ENCODE measurements at regions not wholly inside any gene's neighbourhood (a gene's known extent, or its start where the extent isn't known, plus 50 kb on each side); places are given as distances from the start of the nearest gene placed in this dataset.
"Not testable (repeated sequence)": the region's sequence is repeated elsewhere in the genome, so short reads cannot be mapped to it uniquely, and the experiment has no call there.

GRCh38 chr21:39072468-39072867 is 110.8 kb downstream of the PSMG1 start:
- FAIRE-seq: no peak
- DNase-seq: no peak
- Histone ChIP-seq H3K9ac (ENCODE audit: low read length in 3 of 3) (no peak overlapping the region), H3K27me3 (ENCODE audit: control insufficient read depth, insufficient read depth, low read length) (no peaks in the 10 kb centered on the region), H3K4me3 (ENCODE audit: low read length in 3 of 3) (no peak overlapping the region), H3K9me3 (ENCODE audit: control insufficient read depth in 2 of 3, insufficient read depth in 1 of 3, low read length in 3 of 3) (no peaks in the 10 kb centered on the region), H3K36me3 (ENCODE audit: control insufficient read depth in 2 of 3, insufficient read depth in 3 of 3, low read length in 3 of 3) (no peaks in the 10 kb centered on the region), H3K27ac (ENCODE audit: low read depth in 2 of 2, low read length in 2 of 2) (peak overlapping the region in 1 of 2 donors; percentile 3), H3K4me1 (ENCODE audit: control insufficient read depth in 2 of 3, insufficient read depth in 2 of 3, low read depth in 1 of 3, low read length in 3 of 3) (peaks cover 0 to 6% (median 0%) of the 10 kb centered on the region in 3 donors)
- intact Hi-C loops (cut with DNase I): no loop called here
- no peak for TF ChIP-seq CTCF (IDR thresholded peaks at IDR 0.05; ENCODE audit: borderline replicate concordance, extremely low read depth, insufficient read depth)

GRCh38 chr21:39071623-39072214 is 111.5 kb downstream of the PSMG1 start:
- Histone ChIP-seq H3K9ac (ENCODE audit: low read length in 3 of 3) (no peak overlapping the region), H3K36me3 (ENCODE audit: control insufficient read depth in 2 of 3, insufficient read depth in 3 of 3, low read length in 3 of 3) (no peaks in the 10 kb centered on the region), H3K27me3 (ENCODE audit: control insufficient read depth, insufficient read depth, low read length) (no peaks in the 10 kb centered on the region), H3K27ac (ENCODE audit: low read depth in 2 of 2, low read length in 2 of 2) (peak overlapping the region in 1 of 2 donors; percentile 3), H3K4me3 (ENCODE audit: low read length in 3 of 3) (no peak overlapping the region), H3K4me1 (ENCODE audit: control insufficient read depth in 2 of 3, insufficient read depth in 2 of 3, low read depth in 1 of 3, low read length in 3 of 3) (peaks cover 0 to 6% (median 0%) of the 10 kb centered on the region in 3 donors), H3K9me3 (ENCODE audit: control insufficient read depth in 2 of 3, insufficient read depth in 1 of 3, low read length in 3 of 3) (no peaks in the 10 kb centered on the region)
- peak in 3 of 5 donors; percentile 38 to 90 (median 75) for DNase-seq
- TF ChIP-seq CTCF (IDR thresholded peaks at IDR 0.05; ENCODE audit: borderline replicate concordance, extremely low read depth, insufficient read depth): no peak
- intact Hi-C loops (cut with DNase I): no loop called here
- no peak for FAIRE-seq

- DNase-seq; H3K9ac ChIP-seq (ENCODE audit: low read length in 3 of 3); FAIRE-seq; H3K4me3 ChIP-seq (ENCODE audit: low read length in 3 of 3); H3K27me3 ChIP-seq (ENCODE audit: control insufficient read depth, insufficient read depth, low read length); H3K27ac ChIP-seq (ENCODE audit: low read depth in 2 of 2, low read length in 2 of 2); H3K36me3 ChIP-seq (ENCODE audit: control insufficient read depth in 2 of 3, insufficient read depth in 3 of 3, low read length in 3 of 3); intact Hi-C loops (cut with DNase I); H3K9me3 ChIP-seq (ENCODE audit: control insufficient read depth in 2 of 3, insufficient read depth in 1 of 3, low read length in 3 of 3); H3K4me1 ChIP-seq (ENCODE audit: control insufficient read depth in 2 of 3, insufficient read depth in 2 of 3, low read depth in 1 of 3, low read length in 3 of 3): not testable (repeated sequence)
These were observed 113.4 kb downstream of the PSMG1 start for GRCh38 chr21:39069856-39070255.

GRCh38 chr21:39066829-39067780 is 116.1 kb downstream of the PSMG1 start:
- FAIRE-seq: no peak
- peak overlapping the region; percentile 13 to 38 for H3K27ac ChIP-seq (ENCODE audit: low read depth in 2 of 2, low read length in 2 of 2)

More at GRCh38 chr21:39066829-39067780, 116.1 kb downstream of the PSMG1 start:
- no peaks in the 10 kb centered on the region for H3K36me3 ChIP-seq (ENCODE audit: control insufficient read depth in 2 of 3, insufficient read depth in 3 of 3, low read length in 3 of 3)
- no peaks in the 10 kb centered on the region for H3K27me3 ChIP-seq (ENCODE audit: control insufficient read depth, insufficient read depth, low read length)
- no peak overlapping the region for H3K4me3 ChIP-seq (ENCODE audit: low read length in 3 of 3)
- no peak overlapping the region for H3K9ac ChIP-seq (ENCODE audit: low read length in 3 of 3)
- TF ChIP-seq CTCF (IDR thresholded peaks at IDR 0.05; ENCODE audit: borderline replicate concordance, extremely low read depth, insufficient read depth): no peak
- no peak for DNase-seq
- intact Hi-C loops (cut with DNase I): no loop called here
- peaks cover 0 to 7% (median 0%) of the 10 kb centered on the region in 3 donors for H3K9me3 ChIP-seq (ENCODE audit: control insufficient read depth in 2 of 3, insufficient read depth in 1 of 3, low read length in 3 of 3)
- H3K4me1 ChIP-seq (ENCODE audit: control insufficient read depth in 2 of 3, insufficient read depth in 2 of 3, low read depth in 1 of 3, low read length in 3 of 3): peaks cover 0 to 6% (median 0%) of the 10 kb centered on the region in 3 donors

All from kidney (tissue), 13 donors.